D721Med (cell line): ENCODE measurements at regions not wholly inside any gene's neighbourhood (a gene's known extent, or its start where the extent isn't known, plus 50 kb on each side); places are given as distances from the start of the nearest gene placed in this dataset.

Source experiments
- DNase-seq: peaks from one replicate; pipeline ENCODE4 v3.0.0; 2011; ENCODE audit warnings: low spot score; ENCODE audit not compliant: insufficient read length
- FAIRE-seq: peaks from 2 replicates; lab custom pipeline; 2011; peaks lifted over from hg19 to GRCh38; lab: Jason Lieb, UNC
- CTCF ChIP-seq: IDR thresholded peaks from 2 replicates; pipeline ENCODE4 v1.5.1; 2012; ENCODE audit warnings: mild to moderate bottlenecking, control low read depth; ENCODE audit not compliant: insufficient read depth; ENCODE audit errors: missing control alignments

- no peak for DNase-seq
- no peak for FAIRE-seq
- no peak for TF ChIP-seq CTCF
These were observed 151.8 kb upstream of the MMADHC start for GRCh38 chr2:149739171-149739882.

GRCh38 chr2:149738767-149739166, 151.2 kb upstream of the MMADHC start:
- FAIRE-seq = no peak
- no peak for DNase-seq
- no peak for TF ChIP-seq CTCF

GRCh38 chr2:149737896-149738295, 150.3 kb upstream of the MMADHC start:
- no peak for FAIRE-seq
- no peak for TF ChIP-seq CTCF
- DNase-seq = no peak

- TF ChIP-seq CTCF = no peak
- no peak for FAIRE-seq
These were observed 147.8 kb upstream of the MMADHC start for GRCh38 chr2:149735237-149735958.

GRCh38 chr2:149733936-149734685, 146.5 kb upstream of the MMADHC start:
- DNase-seq (no peak), FAIRE-seq (no peak)
- no peak for TF ChIP-seq CTCF

More at GRCh38 chr2:149735237-149735958, 147.8 kb upstream of the MMADHC start:
- DNase-seq = no peak

- no peak for DNase-seq
- FAIRE-seq = no peak
- TF ChIP-seq CTCF = no peak
These were observed 145.2 kb upstream of the MMADHC start for GRCh38 chr2:149732730-149733290.
